ENCODE measurements at regions not wholly inside any gene's neighbourhood (a gene's known extent, or its start where the extent isn't known, plus 50 kb on each side); places are given as distances from the start of the nearest gene placed in this dataset.
"Not testable (repeated sequence)": the region's sequence is repeated elsewhere in the genome, so short reads cannot be mapped to it uniquely, and the experiment has no call there.

GRCh38 chr13:104571161-104571892 lies 1505.1 kb upstream of the SLC10A2 start:
- no peak for DNase-seq

GRCh38 chr13:104567114-104567513 lies 1500.9 kb upstream of the SLC10A2 start:
- no peak for DNase-seq

- DNase-seq: no peak
These were observed 1499.7 kb upstream of the SLC10A2 start for GRCh38 chr13:104565888-104566287.

- DNase-seq: no peak
These were observed 1487.7 kb upstream of the SLC10A2 start for GRCh38 chr13:104553896-104554295.

GRCh38 chr13:104553186-104553585 lies 1487.0 kb upstream of the SLC10A2 start:
- no peak for DNase-seq

- DNase-seq: no peak
These were observed 1468.6 kb upstream of the SLC10A2 start for GRCh38 chr13:104534847-104535246.

- DNase-seq: no peak
These were observed 1465.9 kb upstream of the SLC10A2 start for GRCh38 chr13:104532132-104532531.

- no peak for DNase-seq
These were observed 1464.5 kb upstream of the SLC10A2 start for GRCh38 chr13:104530741-104531140.

- no peak for DNase-seq
These were observed 1460.3 kb upstream of the SLC10A2 start for GRCh38 chr13:104526561-104526960.

- DNase-seq: no peak
These were observed 1459.2 kb upstream of the SLC10A2 start for GRCh38 chr13:104525467-104525866.

GRCh38 chr13:104522235-104523072 lies 1456.2 kb upstream of the SLC10A2 start:
- DNase-seq: no peak

- DNase-seq: no peak
These were observed 1444.2 kb upstream of the SLC10A2 start for GRCh38 chr13:104510422-104510821.

GRCh38 chr13:104493502-104493901 lies 1427.3 kb upstream of the SLC10A2 start:
- not testable (repeated sequence) for DNase-seq

GRCh38 chr13:104491916-104492315 lies 1425.7 kb upstream of the SLC10A2 start:
- DNase-seq: no peak

- no peak for DNase-seq
These were observed 1420.8 kb upstream of the SLC10A2 start for GRCh38 chr13:104487006-104487405.

- no peak for DNase-seq
These were observed 1419.4 kb upstream of the SLC10A2 start for GRCh38 chr13:104485571-104485970.

GRCh38 chr13:104483631-104484030 lies 1417.4 kb upstream of the SLC10A2 start:
- DNase-seq: no peak

GRCh38 chr13:104477261-104477660 lies 1411.0 kb upstream of the SLC10A2 start:
- DNase-seq: no peak

- no peak for DNase-seq
These were observed 1407.7 kb upstream of the SLC10A2 start for GRCh38 chr13:104473936-104474335.

GRCh38 chr13:104466016-104466415 lies 1399.8 kb upstream of the SLC10A2 start:
- DNase-seq: no peak

- DNase-seq: no peak
These were observed 1394.8 kb upstream of the SLC10A2 start for GRCh38 chr13:104461049-104461448.

GRCh38 chr13:104460554-104460953 lies 1394.3 kb upstream of the SLC10A2 start:
- no peak for DNase-seq

- no peak for DNase-seq
These were observed 1383.8 kb upstream of the SLC10A2 start for GRCh38 chr13:104450006-104450405.

GRCh38 chr13:104447348-104447747 lies 1381.1 kb upstream of the SLC10A2 start:
- no peak for DNase-seq

Data from inflammatory macrophage treated with lipopolysaccharide for 1 hour (primary cell).